Endothelial cell of umbilical vein (primary cell): ENCODE measurements at regions not wholly inside any gene's neighbourhood (a gene's known extent, or its start where the extent isn't known, plus 50 kb on each side); places are given as distances from the start of the nearest gene placed in this dataset.

Source experiments
- BruUV-seq: library from RNA; stranded (reverse); fragments of 400-500 nt; replicated peaks from 2 replicates; lab custom pipeline; 2021; lab: Mats Ljungman, UMichigan
- CTCF ChIA-PET: fragments of 300-600, 350-600 bp; sonication (Branson Sonifier 250); formaldehyde crosslinking; loops from one replicate; lab custom pipeline; 2021; ENCODE audit warnings: antibody characterized with exemption, inconsistent platforms; lab: Charles Lee
- POLR2A ChIA-PET: fragments of 300-600, 350-600 bp; sonication (Branson Sonifier 250); formaldehyde crosslinking; loops from one replicate; lab custom pipeline; 2021; ENCODE audit warnings: antibody characterized with exemption, inconsistent platforms; lab: Charles Lee
- DNase-seq: peaks from one replicate; pipeline ENCODE4 v3.0.0-alpha.2; 2011; ENCODE audit warnings: low read depth, low spot score
- FAIRE-seq: peaks from 2 replicates; lab custom pipeline; 2011; peaks lifted over from hg19 to GRCh38; lab: Jason Lieb, UNC
- H2AFZ ChIP-seq: 2 replicates; pipeline ENCODE4 v1.6.0; 2012; ENCODE audit warnings: low read depth, low read length, control low read depth, inconsistent platforms
- H3K27ac ChIP-seq: 2 replicates; pipeline ENCODE4 v1.5.1; 2011; ENCODE audit warnings: low read depth, mild to moderate bottlenecking, control low read depth, low read length, moderate library complexity; ENCODE audit not compliant: insufficient read depth
- H3K27me3 ChIP-seq, 2 experiments: 2 replicates each; pipeline versions ENCODE4 v1.6.0 to v1.6.1; 2011; ENCODE audit warnings: low read length in 2 of 2, mixed read lengths in 1 of 2; ENCODE audit not compliant: control insufficient read depth in 2 of 2, insufficient read depth in 2 of 2
- H3K36me3 ChIP-seq, 2 experiments: 2 replicates in 1 of 2; 3 replicates in 1 of 2; pipeline ENCODE4 v1.5.1; 2011; ENCODE audit warnings: low read length in 2 of 2, mild to moderate bottlenecking in 1 of 2, moderate library complexity in 1 of 2; ENCODE audit not compliant: control insufficient read depth in 2 of 2, insufficient read depth in 2 of 2; ENCODE audit errors: extremely low read depth in 1 of 2
- H3K4me1 ChIP-seq: 3 replicates; pipeline ENCODE4 v1.5.1; 2011; ENCODE audit warnings: mild to moderate bottlenecking, low read length; ENCODE audit not compliant: control insufficient read depth, insufficient read depth; ENCODE audit errors: extremely low read depth
- H3K4me2 ChIP-seq: 2 replicates; pipeline ENCODE4 v1.6.1; 2011; ENCODE audit warnings: low read length, control low read depth, mixed read lengths; ENCODE audit not compliant: insufficient read depth
- H3K4me3 ChIP-seq, 3 experiments: fragments of 200-600 bp in 1 of 3; sonication (generic), shearing (Covaris generic) in 1 of 3; replicated peaks in 1 of 3; 2 replicates each; pipeline ENCODE4 v1.5.1; 2011 to 2016; ENCODE audit warnings: control low read depth in 3 of 3, low read length in 3 of 3, mild to moderate bottlenecking in 2 of 3, inconsistent platforms in 1 of 3, low read depth in 1 of 3, moderate library complexity in 1 of 3; ENCODE audit not compliant: insufficient read depth in 1 of 3
- H3K79me2 ChIP-seq: 2 replicates; pipeline ENCODE4 v1.6.0; 2012; ENCODE audit warnings: low read length, inconsistent platforms; ENCODE audit not compliant: control insufficient read depth, insufficient read depth
- H3K9ac ChIP-seq: replicated peaks from 2 replicates; pipeline ENCODE3; 2011; ENCODE audit warnings: low read length, control low read depth; ENCODE audit not compliant: insufficient read depth; ENCODE audit errors: extremely low read depth
- H3K9me1 ChIP-seq: replicated peaks from 3 replicates; pipeline ENCODE4 v1.6.0; 2011; ENCODE audit warnings: mild to moderate bottlenecking, low read length; ENCODE audit not compliant: control insufficient read depth, insufficient read depth; ENCODE audit errors: extremely low read depth
- H3K9me3 ChIP-seq: replicated peaks from 2 replicates; pipeline ENCODE4 v1.5.1; 2012; ENCODE audit warnings: low read length, inconsistent platforms; ENCODE audit not compliant: control insufficient read depth, insufficient read depth
- H4K20me1 ChIP-seq: replicated peaks from 2 replicates; pipeline ENCODE3; 2011; ENCODE audit warnings: mild to moderate bottlenecking, low read length; ENCODE audit not compliant: control insufficient read depth, insufficient read depth; ENCODE audit errors: extremely low read depth
- CTCF ChIP-seq, 2 donors: IDR thresholded peaks; 1 replicate in 1 of 2; 2 replicates in 1 of 2; pipeline ENCODE4 v1.5.1; 2011; ENCODE audit warnings: low read length in 2 of 2, mild to moderate bottlenecking in 2 of 2, moderate library complexity in 2 of 2, control low read depth in 1 of 2, inconsistent platforms in 1 of 2, low read depth in 1 of 2; ENCODE audit not compliant: insufficient read depth in 1 of 2; ENCODE audit errors: extremely low read depth in 1 of 2
- EZH2 ChIP-seq: IDR thresholded peaks from 2 replicates; pipeline ENCODE4 v1.6.1; 2012; ENCODE audit warnings: borderline replicate concordance, low read depth, mild to moderate bottlenecking, moderate library complexity, low read length, inconsistent platforms; ENCODE audit not compliant: severe bottlenecking
- FOS ChIP-seq: IDR thresholded peaks from 2 replicates; pipeline ENCODE4 v1.6.1; 2011; ENCODE audit warnings: mild to moderate bottlenecking, low read length, moderate library complexity, borderline replicate concordance; ENCODE audit not compliant: insufficient read depth
- GATA2 ChIP-seq: IDR thresholded peaks from 2 replicates; pipeline ENCODE4 v1.7.0; 2011; ENCODE audit warnings: low read depth, mild to moderate bottlenecking, moderate library complexity, mixed read lengths, low read length; ENCODE audit not compliant: insufficient read length, insufficient read depth
- JUN ChIP-seq: IDR thresholded peaks from 2 replicates; pipeline ENCODE4 v1.6.1; 2011; ENCODE audit warnings: borderline replicate concordance, low read depth; ENCODE audit not compliant: insufficient read length, insufficient read depth
- MAX ChIP-seq: IDR thresholded peaks from 2 replicates; pipeline ENCODE4 v1.6.1; 2011; ENCODE audit not compliant: insufficient read depth, insufficient read length
- MYC ChIP-seq: IDR thresholded peaks from one replicate; pipeline ENCODE4 v1.6.1; 2011; ENCODE audit warnings: mild to moderate bottlenecking, low read depth, low read length
- POLR2A ChIP-seq: IDR thresholded peaks from 2 replicates; pipeline ENCODE4 v1.6.1; 2012; ENCODE audit warnings: low read depth, mild to moderate bottlenecking, control low read depth, low read length
- POLR2AphosphoS5 ChIP-seq: IDR thresholded peaks from 2 replicates; pipeline ENCODE4 v1.6.1; 2012; ENCODE audit warnings: low read depth, mild to moderate bottlenecking, control low read depth, low read length, moderate library complexity; ENCODE audit not compliant: insufficient read depth
- dilution Hi-C: fragments of 300-500 bp; cut with MboI; formaldehyde crosslinking; loops from one replicate; pipeline ENCODE4 v1.15.0; 2019; ENCODE audit warnings: low sequenced_read_pairs; ENCODE audit not compliant: extremely low pct_ligation_motif_present
- intact Hi-C: fragments of 100-400 bp; cut with micrococcal nuclease; formaldehyde crosslinking; loops from one replicate; pipeline ENCODE4 v1.10.0; 2022

- Histone ChIP-seq H3K27me3 (no peaks in the 10 kb centered on the region), H4K20me1 (no peaks in the 10 kb centered on the region), H3K9ac (no peak overlapping the region), H3K9me1 (no peaks in the 10 kb centered on the region), H3K36me3 (no peaks in the 10 kb centered on the region), H3K27ac (no peak overlapping the region), H2AFZ (no peak overlapping the region), H3K4me2 (no peak overlapping the region), H3K4me3 (no peak overlapping the region), H3K4me1 (no peaks in the 10 kb centered on the region), H3K9me3 (no peaks in the 10 kb centered on the region), H3K79me2 (no peaks in the 10 kb centered on the region)
- DNase-seq: no peak
- intact Hi-C loops (no loop called here), dilution Hi-C loops (no loop called here)
- ChIA-PET CTCF (no interaction called here), POLR2A (no interaction called here)
- no peak for FAIRE-seq
- BruUV-seq: no TSS peak
- no peak for TF ChIP-seq POLR2AphosphoS5
- no peak for TF ChIP-seq POLR2A
- TF ChIP-seq MYC: no peak
- TF ChIP-seq EZH2: no peak
- no peak for TF ChIP-seq FOS
- TF ChIP-seq MAX: no peak
- TF ChIP-seq JUN: no peak
- TF ChIP-seq CTCF (IDR thresholded peaks at IDR 0.05; ENCODE audit: extremely low read depth in 1 of 2, insufficient read depth in 1 of 2, low read depth in 1 of 2, low read length in 2 of 2): no peak
- no peak for TF ChIP-seq GATA2
Observed at GRCh38 chr1:29544406-29544805, 308.1 kb downstream of the PTPRU start.
